Endothelial cell of umbilical vein (primary cell): ENCODE measurements at regions not wholly inside any gene's neighbourhood (a gene's known extent, or its start where the extent isn't known, plus 50 kb on each side); places are given as distances from the start of the nearest gene placed in this dataset.

ENCODE experiments used
- BruUV-seq: library from RNA; stranded (reverse); fragments of 400-500 nt; replicated peaks from 2 replicates; lab custom pipeline; 2021; lab: Mats Ljungman, UMichigan
- CTCF ChIA-PET: fragments of 300-600, 350-600 bp; sonication (Branson Sonifier 250); formaldehyde crosslinking; loops from one replicate; lab custom pipeline; 2021; ENCODE audit warnings: antibody characterized with exemption, inconsistent platforms; lab: Charles Lee
- POLR2A ChIA-PET: fragments of 300-600, 350-600 bp; sonication (Branson Sonifier 250); formaldehyde crosslinking; loops from one replicate; lab custom pipeline; 2021; ENCODE audit warnings: antibody characterized with exemption, inconsistent platforms; lab: Charles Lee
- DNase-seq: peaks from one replicate; pipeline ENCODE4 v3.0.0-alpha.2; 2011; ENCODE audit warnings: low read depth, low spot score
- FAIRE-seq: peaks from 2 replicates; lab custom pipeline; 2011; peaks lifted over from hg19 to GRCh38; lab: Jason Lieb, UNC
- H2AFZ ChIP-seq: 2 replicates; pipeline ENCODE4 v1.6.0; 2012; ENCODE audit warnings: low read depth, low read length, control low read depth, inconsistent platforms
- H3K27ac ChIP-seq: 2 replicates; pipeline ENCODE4 v1.5.1; 2011; ENCODE audit warnings: low read depth, mild to moderate bottlenecking, control low read depth, low read length, moderate library complexity; ENCODE audit not compliant: insufficient read depth
- H3K27me3 ChIP-seq, 2 experiments: 2 replicates each; pipeline versions ENCODE4 v1.6.0 to v1.6.1; 2011; ENCODE audit warnings: low read length in 2 of 2, mixed read lengths in 1 of 2; ENCODE audit not compliant: control insufficient read depth in 2 of 2, insufficient read depth in 2 of 2
- H3K36me3 ChIP-seq, 2 experiments: 2 replicates in 1 of 2; 3 replicates in 1 of 2; pipeline ENCODE4 v1.5.1; 2011; ENCODE audit warnings: low read length in 2 of 2, mild to moderate bottlenecking in 1 of 2, moderate library complexity in 1 of 2; ENCODE audit not compliant: control insufficient read depth in 2 of 2, insufficient read depth in 2 of 2; ENCODE audit errors: extremely low read depth in 1 of 2
- H3K4me1 ChIP-seq: 3 replicates; pipeline ENCODE4 v1.5.1; 2011; ENCODE audit warnings: mild to moderate bottlenecking, low read length; ENCODE audit not compliant: control insufficient read depth, insufficient read depth; ENCODE audit errors: extremely low read depth
- H3K4me2 ChIP-seq: 2 replicates; pipeline ENCODE4 v1.6.1; 2011; ENCODE audit warnings: low read length, control low read depth, mixed read lengths; ENCODE audit not compliant: insufficient read depth
- H3K4me3 ChIP-seq, 3 experiments: fragments of 200-600 bp in 1 of 3; sonication (generic), shearing (Covaris generic) in 1 of 3; replicated peaks in 1 of 3; 2 replicates each; pipeline ENCODE4 v1.5.1; 2011 to 2016; ENCODE audit warnings: control low read depth in 3 of 3, low read length in 3 of 3, mild to moderate bottlenecking in 2 of 3, inconsistent platforms in 1 of 3, low read depth in 1 of 3, moderate library complexity in 1 of 3; ENCODE audit not compliant: insufficient read depth in 1 of 3
- H3K79me2 ChIP-seq: 2 replicates; pipeline ENCODE4 v1.6.0; 2012; ENCODE audit warnings: low read length, inconsistent platforms; ENCODE audit not compliant: control insufficient read depth, insufficient read depth
- H3K9ac ChIP-seq: replicated peaks from 2 replicates; pipeline ENCODE3; 2011; ENCODE audit warnings: low read length, control low read depth; ENCODE audit not compliant: insufficient read depth; ENCODE audit errors: extremely low read depth
- H3K9me1 ChIP-seq: replicated peaks from 3 replicates; pipeline ENCODE4 v1.6.0; 2011; ENCODE audit warnings: mild to moderate bottlenecking, low read length; ENCODE audit not compliant: control insufficient read depth, insufficient read depth; ENCODE audit errors: extremely low read depth
- H3K9me3 ChIP-seq: replicated peaks from 2 replicates; pipeline ENCODE4 v1.5.1; 2012; ENCODE audit warnings: low read length, inconsistent platforms; ENCODE audit not compliant: control insufficient read depth, insufficient read depth
- H4K20me1 ChIP-seq: replicated peaks from 2 replicates; pipeline ENCODE3; 2011; ENCODE audit warnings: mild to moderate bottlenecking, low read length; ENCODE audit not compliant: control insufficient read depth, insufficient read depth; ENCODE audit errors: extremely low read depth
- CTCF ChIP-seq, 2 donors: IDR thresholded peaks; 1 replicate in 1 of 2; 2 replicates in 1 of 2; pipeline ENCODE4 v1.5.1; 2011; ENCODE audit warnings: low read length in 2 of 2, mild to moderate bottlenecking in 2 of 2, moderate library complexity in 2 of 2, control low read depth in 1 of 2, inconsistent platforms in 1 of 2, low read depth in 1 of 2; ENCODE audit not compliant: insufficient read depth in 1 of 2; ENCODE audit errors: extremely low read depth in 1 of 2
- EZH2 ChIP-seq: IDR thresholded peaks from 2 replicates; pipeline ENCODE4 v1.6.1; 2012; ENCODE audit warnings: borderline replicate concordance, low read depth, mild to moderate bottlenecking, moderate library complexity, low read length, inconsistent platforms; ENCODE audit not compliant: severe bottlenecking
- FOS ChIP-seq: IDR thresholded peaks from 2 replicates; pipeline ENCODE4 v1.6.1; 2011; ENCODE audit warnings: mild to moderate bottlenecking, low read length, moderate library complexity, borderline replicate concordance; ENCODE audit not compliant: insufficient read depth
- GATA2 ChIP-seq: IDR thresholded peaks from 2 replicates; pipeline ENCODE4 v1.7.0; 2011; ENCODE audit warnings: low read depth, mild to moderate bottlenecking, moderate library complexity, mixed read lengths, low read length; ENCODE audit not compliant: insufficient read length, insufficient read depth
- JUN ChIP-seq: IDR thresholded peaks from 2 replicates; pipeline ENCODE4 v1.6.1; 2011; ENCODE audit warnings: borderline replicate concordance, low read depth; ENCODE audit not compliant: insufficient read length, insufficient read depth
- MAX ChIP-seq: IDR thresholded peaks from 2 replicates; pipeline ENCODE4 v1.6.1; 2011; ENCODE audit not compliant: insufficient read depth, insufficient read length
- MYC ChIP-seq: IDR thresholded peaks from one replicate; pipeline ENCODE4 v1.6.1; 2011; ENCODE audit warnings: mild to moderate bottlenecking, low read depth, low read length
- POLR2A ChIP-seq: IDR thresholded peaks from 2 replicates; pipeline ENCODE4 v1.6.1; 2012; ENCODE audit warnings: low read depth, mild to moderate bottlenecking, control low read depth, low read length
- POLR2AphosphoS5 ChIP-seq: IDR thresholded peaks from 2 replicates; pipeline ENCODE4 v1.6.1; 2012; ENCODE audit warnings: low read depth, mild to moderate bottlenecking, control low read depth, low read length, moderate library complexity; ENCODE audit not compliant: insufficient read depth
- dilution Hi-C: fragments of 300-500 bp; cut with MboI; formaldehyde crosslinking; loops from one replicate; pipeline ENCODE4 v1.15.0; 2019; ENCODE audit warnings: low sequenced_read_pairs; ENCODE audit not compliant: extremely low pct_ligation_motif_present
- intact Hi-C: fragments of 100-400 bp; cut with micrococcal nuclease; formaldehyde crosslinking; loops from one replicate; pipeline ENCODE4 v1.10.0; 2022

DNA sequence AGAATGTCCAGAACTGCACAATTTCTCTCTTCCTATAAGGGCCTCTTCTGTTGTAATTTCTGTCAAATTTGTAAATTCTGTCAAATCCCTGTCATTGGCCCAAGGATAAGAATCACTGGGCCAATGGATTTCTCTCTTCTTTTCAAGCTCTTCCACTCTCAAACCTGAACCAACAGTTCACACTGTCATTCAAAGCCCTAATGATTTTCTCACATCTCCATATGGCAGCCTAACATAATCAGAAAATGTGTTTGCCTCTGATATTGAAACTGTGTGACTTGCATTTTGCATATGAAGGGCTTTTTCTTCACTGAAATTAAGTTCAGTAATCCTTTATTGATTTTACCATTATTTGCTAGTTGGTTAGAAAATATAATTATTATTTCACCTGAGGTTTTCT lies 1349.1 kb downstream of the FSTL5 start:
- no TSS peak for BruUV-seq
- DNase-seq (no peak), FAIRE-seq (no peak)
- no peak overlapping the region for H2AFZ ChIP-seq
- H3K9me1 ChIP-seq = no peaks in the 10 kb centered on the region
- H4K20me1 ChIP-seq = no peaks in the 10 kb centered on the region
- H3K79me2 ChIP-seq = no peaks in the 10 kb centered on the region
- dilution Hi-C loops (no loop called here), intact Hi-C loops (no loop called here)
- peaks cover 2% of the 10 kb centered on the region for H3K9me3 ChIP-seq
- no peak overlapping the region for H3K4me3 ChIP-seq
- CTCF ChIA-PET = no interaction called here
- no peak for TF ChIP-seq POLR2A
- no peak for TF ChIP-seq POLR2AphosphoS5
- no peak for TF ChIP-seq MYC
- TF ChIP-seq CTCF (IDR thresholded peaks at IDR 0.05; ENCODE audit: extremely low read depth in 1 of 2, insufficient read depth in 1 of 2, low read depth in 1 of 2, low read length in 2 of 2) = no peak
- TF ChIP-seq EZH2 = no peak
- no peak for TF ChIP-seq FOS
- TF ChIP-seq GATA2 = no peak
- no peak for TF ChIP-seq JUN
- no peak for TF ChIP-seq MAX
- no peak overlapping the region for H3K4me2 ChIP-seq
- H3K4me1 ChIP-seq = no peaks in the 10 kb centered on the region
- no peaks in the 10 kb centered on the region for H3K36me3 ChIP-seq
- no peak overlapping the region for H3K9ac ChIP-seq
- POLR2A ChIA-PET = no interaction called here
- H3K27me3 ChIP-seq = no peaks in the 10 kb centered on the region
- no peak overlapping the region for H3K27ac ChIP-seq
